ENCODE measurements at regions not wholly inside any gene's neighbourhood (a gene's known extent, or its start where the extent isn't known, plus 50 kb on each side); places are given as distances from the start of the nearest gene placed in this dataset.
"Not testable (repeated sequence)": the region's sequence is repeated elsewhere in the genome, so short reads cannot be mapped to it uniquely, and the experiment has no call there.

DNA sequence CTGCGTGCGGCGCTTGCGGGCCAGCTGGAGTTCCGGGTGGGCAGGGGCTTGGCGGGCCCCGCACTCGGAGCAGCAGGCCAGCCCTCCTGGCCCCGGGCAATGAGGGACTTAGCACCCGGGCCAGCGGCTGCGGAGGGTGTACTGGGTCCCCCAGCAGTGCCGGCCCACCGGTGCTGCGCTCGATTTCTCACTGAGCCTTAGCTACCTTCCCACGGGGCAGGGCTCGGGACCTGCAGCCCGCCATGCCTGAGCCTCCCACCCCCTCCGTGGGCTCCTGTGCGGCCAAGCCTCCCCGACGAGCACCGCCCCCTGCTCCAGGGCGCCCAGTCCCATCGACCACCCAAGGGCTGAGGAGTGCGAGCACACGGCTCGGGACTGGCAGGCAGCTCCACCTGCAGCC is 916.9 kb downstream of the C4orf33 start:
- not testable (repeated sequence) for DNase-seq (ENCODE audit: low read depth)

- no peak for DNase-seq (ENCODE audit: low read depth)
Measured at GRCh38 chr4:130021706-130022105, 925.8 kb downstream of the C4orf33 start.

- DNase-seq (ENCODE audit: low read depth): no peak
Measured at GRCh38 chr4:130023088-130023487, 927.1 kb downstream of the C4orf33 start.

DNA sequence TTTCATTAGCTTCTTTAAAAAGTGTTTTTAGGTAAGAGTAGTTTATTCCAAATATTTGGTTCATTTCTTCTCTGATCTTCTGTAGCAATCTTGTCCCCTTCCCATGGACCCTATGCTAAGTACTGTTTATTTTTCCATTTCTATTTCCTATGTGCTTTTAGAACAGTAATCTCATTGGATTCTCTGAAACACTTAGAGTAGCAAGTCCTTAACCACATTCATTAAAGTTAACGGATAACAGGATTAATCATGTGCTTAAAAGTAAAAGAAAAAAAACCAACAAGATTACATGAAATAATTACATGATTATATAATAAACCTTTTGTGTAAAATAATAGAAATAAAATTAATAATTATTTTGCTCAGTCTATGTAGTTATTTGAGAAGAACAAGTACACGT is 929.7 kb downstream of the C4orf33 start:
- DNase-seq (ENCODE audit: low read depth): no peak

DNA sequence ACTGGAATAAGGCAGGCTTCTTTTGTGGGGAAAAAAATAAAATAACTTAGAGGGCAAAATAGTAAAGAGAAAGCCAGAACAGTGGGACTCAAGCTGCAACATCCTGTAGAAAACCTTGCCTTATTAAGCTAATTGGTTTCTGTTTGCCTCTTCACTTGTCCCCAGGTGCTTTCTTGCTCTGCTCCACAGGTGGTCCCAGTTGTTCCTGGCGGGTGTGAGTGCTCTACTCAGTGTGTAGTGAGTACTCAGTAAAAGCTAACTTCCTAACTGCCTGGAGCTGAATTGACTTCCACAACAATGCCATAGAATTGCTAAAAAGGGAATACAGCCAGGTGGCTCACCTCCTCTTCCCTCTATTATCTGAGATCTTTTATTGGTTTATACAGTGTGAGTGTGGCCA is 930.2 kb downstream of the C4orf33 start:
- DNase-seq (ENCODE audit: low read depth): no peak

DNA sequence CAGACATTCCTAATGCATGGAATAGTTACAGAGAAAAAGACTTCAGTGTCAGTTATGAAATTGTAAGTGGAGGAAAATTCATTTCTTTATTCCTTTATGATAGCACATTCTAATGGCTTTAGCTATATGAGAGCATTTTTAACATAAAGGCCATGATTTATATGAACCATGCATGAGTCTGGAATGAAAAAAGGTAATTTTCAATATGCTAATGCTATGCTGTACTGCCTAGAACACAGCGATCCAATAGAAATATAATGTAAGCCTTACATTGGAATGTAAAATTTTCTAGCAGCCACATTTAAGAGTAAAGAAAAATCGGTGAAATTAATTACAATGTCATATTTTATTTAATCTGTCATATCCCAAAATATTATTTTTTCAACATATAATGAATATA is 932.0 kb downstream of the C4orf33 start:
- DNase-seq (ENCODE audit: low read depth): no peak

GRCh38 chr4:130028552-130028951 is 932.6 kb downstream of the C4orf33 start:
- DNase-seq (ENCODE audit: low read depth): no peak

DNA sequence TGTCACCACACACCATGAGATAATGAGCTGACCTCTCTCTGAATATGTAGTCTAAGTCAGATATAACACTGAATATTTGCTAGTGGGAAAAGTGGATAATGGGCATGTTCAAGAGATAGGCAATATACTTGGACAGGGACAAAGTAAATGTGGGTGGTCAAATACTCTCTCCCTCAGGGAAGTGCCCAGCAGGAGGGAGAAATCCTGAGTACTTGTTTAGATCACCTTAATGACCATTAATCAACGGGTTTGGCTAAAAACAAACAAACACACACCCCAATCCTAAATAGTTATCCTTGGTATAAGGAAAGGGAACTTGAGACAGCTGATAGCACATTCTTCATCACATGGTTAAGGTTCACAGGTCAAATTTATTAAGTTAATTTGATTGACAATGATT is 933.5 kb downstream of the C4orf33 start:
- DNase-seq (ENCODE audit: low read depth): no peak

DNA sequence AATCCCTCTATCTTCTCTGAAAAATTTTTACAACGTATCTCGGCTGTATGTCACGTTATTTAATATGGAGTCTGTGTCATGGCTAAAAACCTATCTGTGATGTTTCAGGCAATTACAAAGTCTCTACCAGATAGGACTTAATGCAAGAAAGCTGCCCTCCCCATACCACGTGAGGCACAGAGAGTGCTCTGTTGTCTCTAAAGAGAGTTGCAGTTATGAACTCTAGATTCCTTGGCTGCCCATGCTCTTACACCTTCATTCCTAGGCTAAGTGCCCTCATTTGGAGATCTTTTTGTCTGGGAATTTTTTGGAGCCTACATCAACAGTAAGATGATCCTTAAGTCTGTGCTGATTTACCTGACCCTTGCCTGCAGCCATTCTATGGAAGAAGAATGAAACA is 935.9 kb downstream of the C4orf33 start:
- DNase-seq (ENCODE audit: low read depth): no peak

DNA sequence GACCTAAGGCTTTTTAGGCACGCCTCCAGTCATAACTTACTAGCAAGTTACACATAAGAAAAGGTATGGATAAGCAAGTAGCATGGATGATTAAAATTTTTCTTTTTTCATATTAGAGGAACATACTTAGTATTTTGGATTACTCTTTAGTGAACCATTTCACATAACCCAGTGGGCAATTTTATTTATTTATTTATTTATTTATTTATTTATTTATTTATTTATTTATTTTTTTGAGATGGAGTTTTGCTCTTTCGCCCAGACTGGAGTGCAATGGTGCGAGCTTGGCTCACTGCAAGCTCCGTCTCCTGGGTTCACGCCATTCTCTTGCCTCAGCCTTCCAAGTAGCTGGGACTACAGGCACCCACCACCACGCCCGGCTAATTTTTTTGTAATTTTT is 937.7 kb downstream of the C4orf33 start:
- not testable (repeated sequence) for DNase-seq (ENCODE audit: low read depth)

DNA sequence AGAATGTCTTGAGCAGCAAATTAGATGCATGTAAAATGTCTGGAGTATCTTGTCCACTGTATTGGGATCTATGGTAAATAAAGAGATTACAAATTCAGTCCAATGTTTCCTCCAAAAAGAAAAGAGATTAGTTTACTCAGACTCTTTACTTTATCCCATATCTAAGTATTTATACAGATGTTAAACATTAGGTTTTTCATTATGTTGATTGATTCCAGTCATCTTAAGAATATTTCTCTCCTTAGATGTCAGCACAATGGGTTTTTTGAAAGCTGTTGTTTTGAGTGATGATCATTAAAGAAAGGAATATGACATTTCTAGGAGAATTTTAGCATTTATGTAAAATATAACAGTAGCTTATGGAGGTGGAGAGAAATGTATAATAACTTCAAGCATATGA is 938.9 kb downstream of the C4orf33 start:
- no peak for DNase-seq (ENCODE audit: low read depth)

DNA sequence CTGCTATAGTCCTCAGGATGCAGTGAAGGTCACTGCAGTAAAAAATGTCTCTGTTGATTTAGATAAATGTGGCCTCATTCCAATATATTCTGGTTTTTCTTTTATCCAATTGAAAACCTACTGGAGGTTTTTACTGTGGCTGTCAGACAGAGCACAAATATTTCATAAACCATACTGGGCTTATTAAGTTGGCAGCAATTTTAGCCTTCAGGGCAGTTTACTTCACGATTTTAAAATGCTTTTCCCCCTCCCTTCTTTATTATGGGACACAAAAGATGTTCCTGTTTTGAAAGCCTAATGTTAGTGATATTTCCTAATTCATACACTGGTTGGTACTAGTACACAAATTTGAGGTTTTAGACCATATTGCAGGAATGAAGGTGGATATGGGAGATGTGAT is 939.4 kb downstream of the C4orf33 start:
- no peak for DNase-seq (ENCODE audit: low read depth)

DNA sequence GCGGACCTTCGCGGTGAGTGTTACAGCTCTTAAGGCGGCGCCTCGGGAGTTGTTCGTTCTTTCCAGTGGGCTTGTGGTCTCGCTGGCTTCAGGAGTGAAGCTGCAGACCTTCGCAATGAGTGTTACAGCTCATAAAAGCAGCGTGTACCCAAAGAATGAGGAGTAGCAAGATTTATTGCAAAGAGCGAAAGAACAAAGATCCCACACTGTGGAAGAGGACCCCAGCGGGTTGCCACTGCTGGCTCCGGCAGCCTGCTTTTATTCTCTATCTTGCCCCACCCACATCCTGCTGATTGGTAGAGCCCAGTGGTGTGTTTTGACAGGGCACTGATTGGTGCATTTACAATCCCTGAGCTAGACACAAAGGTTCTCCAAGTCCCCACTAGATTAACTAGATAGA is 941.9 kb downstream of the C4orf33 start:
- DNase-seq (ENCODE audit: low read depth): not testable (repeated sequence)

DNA sequence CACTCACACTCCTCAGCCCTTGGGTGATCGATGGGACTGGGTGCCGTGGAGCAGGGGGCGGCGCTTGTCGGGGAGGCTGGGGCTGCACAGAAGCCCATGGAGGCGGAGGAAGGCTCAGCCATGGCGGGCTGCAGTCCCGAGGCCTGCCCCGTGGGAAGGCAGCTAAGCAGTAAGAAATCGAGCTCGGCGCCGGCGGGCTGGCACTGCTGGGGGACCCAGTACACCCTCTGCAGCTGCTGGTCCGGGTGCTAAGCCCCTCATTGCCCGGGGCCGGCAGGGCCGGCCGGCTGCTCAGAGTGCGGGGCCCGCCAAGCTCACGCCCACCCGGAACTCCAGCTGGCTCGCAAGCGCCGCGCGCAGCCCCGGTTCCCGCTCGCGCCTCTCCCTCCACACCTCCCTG is 942.6 kb downstream of the C4orf33 start:
- not testable (repeated sequence) for DNase-seq (ENCODE audit: low read depth)

GRCh38 chr4:130043732-130044160 is 947.8 kb downstream of the C4orf33 start:
- DNase-seq (ENCODE audit: low read depth): peak; percentile 7

GRCh38 chr4:130044788-130045531 is 949.0 kb downstream of the C4orf33 start:
- no peak for DNase-seq (ENCODE audit: low read depth)

DNA sequence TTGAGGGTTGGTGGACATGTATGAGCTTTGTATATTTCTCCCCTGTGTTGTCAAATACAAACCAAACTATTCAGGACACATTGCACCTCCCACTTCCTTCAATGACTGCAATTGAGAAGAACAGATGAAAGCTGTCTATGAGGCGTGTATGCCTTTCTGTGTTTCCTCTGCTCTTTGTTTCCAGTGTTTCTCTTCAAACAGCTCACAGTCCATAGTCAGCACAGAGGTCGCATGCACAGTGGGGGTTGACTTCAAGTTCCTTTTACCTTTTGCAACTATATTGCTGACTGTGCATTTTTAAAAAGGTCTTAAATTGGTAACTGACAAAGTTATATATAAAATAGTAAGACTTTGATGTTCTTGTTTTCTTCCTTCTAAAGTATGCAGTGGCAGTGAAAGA is 957.8 kb downstream of the C4orf33 start:
- no peak for DNase-seq (ENCODE audit: low read depth)

DNA sequence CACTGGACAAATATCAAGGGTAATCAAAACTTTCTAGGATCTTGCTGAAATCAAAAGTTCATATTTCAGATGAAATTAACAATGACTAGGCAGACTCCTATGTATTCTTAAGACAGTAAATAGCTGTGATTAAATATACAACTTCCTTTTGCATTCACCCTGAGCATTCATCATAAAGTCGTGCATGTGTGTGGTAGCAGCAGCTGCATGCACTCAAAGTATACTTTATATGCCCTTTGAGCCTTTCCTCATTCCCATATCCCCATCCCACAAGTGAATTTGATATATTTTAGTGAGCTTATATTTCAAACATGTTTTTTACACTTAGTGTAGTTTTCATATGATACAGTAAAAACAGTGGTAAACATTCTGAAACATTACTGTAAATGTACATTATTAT is 959.0 kb downstream of the C4orf33 start:
- DNase-seq (ENCODE audit: low read depth): no peak

DNA sequence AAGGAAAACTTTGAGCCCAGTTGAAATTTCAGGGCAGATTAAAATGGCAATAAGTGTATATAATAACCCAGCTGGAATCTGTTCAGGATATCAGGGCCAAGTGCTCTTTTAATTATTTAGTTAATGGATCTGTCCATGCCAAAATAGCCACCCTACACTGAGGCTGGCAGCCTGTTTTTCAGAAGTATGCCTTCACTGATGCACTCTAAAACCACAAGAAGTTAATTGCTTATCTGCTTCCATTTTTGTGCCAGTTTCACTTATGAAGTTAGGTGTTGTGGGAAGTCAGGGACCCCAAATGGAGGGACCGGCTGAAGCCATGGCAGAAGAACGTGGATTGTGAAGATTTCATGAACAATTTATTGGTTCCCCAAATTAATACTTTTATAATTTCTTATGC is 960.3 kb downstream of the C4orf33 start:
- no peak for DNase-seq (ENCODE audit: low read depth)

GRCh38 chr4:130064471-130064870 is 968.5 kb downstream of the C4orf33 start:
- no peak for DNase-seq (ENCODE audit: low read depth)

- DNase-seq (ENCODE audit: low read depth): no peak
Measured at GRCh38 chr4:130067419-130067818, 971.5 kb downstream of the C4orf33 start.

DNA sequence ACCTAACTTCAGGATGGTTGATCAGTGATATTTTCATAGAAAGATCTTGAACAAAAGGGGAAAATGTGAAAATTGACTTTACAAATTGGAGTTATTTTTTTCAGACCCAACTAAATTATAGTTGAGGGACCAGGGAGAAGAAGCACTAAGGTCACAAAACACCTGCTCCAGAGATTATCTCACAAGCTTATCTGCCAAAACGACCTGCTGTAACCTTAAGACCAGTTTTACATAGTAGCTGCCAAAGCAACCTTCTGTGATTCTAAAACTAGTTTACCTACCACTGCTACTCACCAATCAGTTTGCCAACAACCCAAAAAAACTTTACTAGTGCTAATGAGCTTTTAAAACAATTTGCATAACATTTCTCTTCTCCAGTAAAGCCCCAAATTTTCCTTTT is 972.1 kb downstream of the C4orf33 start:
- no peak for DNase-seq (ENCODE audit: low read depth)

DNA sequence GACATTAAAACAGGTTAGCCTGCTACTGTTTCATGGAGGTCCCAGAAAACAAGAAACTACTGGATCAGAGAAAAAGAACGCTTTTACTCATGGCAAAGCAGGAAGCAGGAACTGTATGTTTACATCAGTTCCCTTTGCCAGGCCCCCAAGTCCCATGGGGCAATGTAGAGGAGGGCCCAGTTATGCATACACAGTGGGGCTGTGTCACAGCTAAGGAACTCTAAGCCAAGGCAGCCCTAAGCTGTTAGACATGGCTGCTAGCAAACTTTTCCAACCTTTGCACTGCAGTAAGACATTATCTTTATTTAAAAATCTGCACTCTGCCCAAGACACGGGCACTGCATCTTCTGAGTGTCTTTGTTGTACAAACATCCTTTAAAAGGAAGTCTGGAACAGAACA is 975.8 kb downstream of the C4orf33 start:
- DNase-seq (ENCODE audit: low read depth): no peak

DNA sequence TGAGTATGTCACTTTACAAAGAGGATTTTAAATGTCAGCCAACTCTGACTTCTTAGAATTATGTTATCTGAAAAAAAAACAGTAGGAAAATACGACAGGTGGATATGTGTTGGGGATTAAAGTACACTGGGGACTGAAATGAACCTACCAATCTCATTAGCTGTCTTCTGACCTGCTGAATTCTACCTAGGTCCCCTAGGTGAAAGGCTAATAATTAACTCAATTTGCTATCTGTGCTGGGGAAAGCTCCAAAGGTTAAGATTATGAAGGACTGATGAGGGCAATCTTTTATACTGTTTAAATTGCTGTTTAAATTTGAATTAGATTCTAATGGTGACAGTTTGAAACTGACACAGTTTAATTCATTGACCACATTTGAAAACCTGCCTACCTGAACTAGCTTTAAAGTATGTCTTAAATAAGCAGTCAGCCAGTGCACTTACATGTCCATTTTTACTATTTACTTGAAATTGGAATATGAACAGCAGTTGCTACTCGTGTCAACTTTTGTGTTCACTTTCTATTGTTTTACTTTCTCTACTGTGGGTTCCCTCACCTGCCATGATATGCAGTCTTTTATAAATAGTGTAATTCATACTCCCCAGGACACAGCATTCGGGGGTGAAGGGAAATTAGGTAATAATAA is 977.3 kb downstream of the C4orf33 start:
- no peak for DNase-seq (ENCODE audit: low read depth)
